Mesodermal cell (in vitro differentiated cells): ENCODE measurements at regions not wholly inside any gene's neighbourhood (a gene's known extent, or its start where the extent isn't known, plus 50 kb on each side); places are given as distances from the start of the nearest gene placed in this dataset.

Experiments
- H3K27ac ChIP-seq: 2 replicates; pipeline ENCODE4 v1.7.0; 2013; ENCODE audit warnings: mild to moderate bottlenecking, low read depth, low read length, moderate library complexity; ENCODE audit not compliant: severe bottlenecking
- H3K36me3 ChIP-seq: 2 replicates; pipeline ENCODE4 v1.7.1; 2013; ENCODE audit warnings: mild to moderate bottlenecking, low read length, moderate library complexity; ENCODE audit not compliant: control insufficient read depth, insufficient read depth
- H3K4me1 ChIP-seq: one replicate; pipeline ENCODE4 v1.7.1; 2013; ENCODE audit warnings: mild to moderate bottlenecking, low read length; ENCODE audit not compliant: insufficient read depth, control insufficient read depth, poor library complexity, severe bottlenecking
- H3K4me3 ChIP-seq: 2 replicates; pipeline ENCODE4 v1.7.0; 2013; ENCODE audit warnings: low read length, control low read depth, mild to moderate bottlenecking; ENCODE audit not compliant: insufficient read depth, poor library complexity, severe bottlenecking; ENCODE audit errors: extremely low read depth
- H3K9me3 ChIP-seq: 2 replicates; pipeline ENCODE4 v1.7.1; 2013; ENCODE audit warnings: mild to moderate bottlenecking, low read length, moderate library complexity; ENCODE audit not compliant: control insufficient read depth
- WGBS, 2 experiments: methylation state at CpG; one replicate each; pipeline ENCODE4 v1.1.5; 2013; ENCODE audit warnings: missing lambda C conversion rate in 2 of 2; ENCODE audit not compliant: insufficient coverage in 2 of 2; 5-methylcytosine and 5-hydroxymethylcytosine counted together

DNA sequence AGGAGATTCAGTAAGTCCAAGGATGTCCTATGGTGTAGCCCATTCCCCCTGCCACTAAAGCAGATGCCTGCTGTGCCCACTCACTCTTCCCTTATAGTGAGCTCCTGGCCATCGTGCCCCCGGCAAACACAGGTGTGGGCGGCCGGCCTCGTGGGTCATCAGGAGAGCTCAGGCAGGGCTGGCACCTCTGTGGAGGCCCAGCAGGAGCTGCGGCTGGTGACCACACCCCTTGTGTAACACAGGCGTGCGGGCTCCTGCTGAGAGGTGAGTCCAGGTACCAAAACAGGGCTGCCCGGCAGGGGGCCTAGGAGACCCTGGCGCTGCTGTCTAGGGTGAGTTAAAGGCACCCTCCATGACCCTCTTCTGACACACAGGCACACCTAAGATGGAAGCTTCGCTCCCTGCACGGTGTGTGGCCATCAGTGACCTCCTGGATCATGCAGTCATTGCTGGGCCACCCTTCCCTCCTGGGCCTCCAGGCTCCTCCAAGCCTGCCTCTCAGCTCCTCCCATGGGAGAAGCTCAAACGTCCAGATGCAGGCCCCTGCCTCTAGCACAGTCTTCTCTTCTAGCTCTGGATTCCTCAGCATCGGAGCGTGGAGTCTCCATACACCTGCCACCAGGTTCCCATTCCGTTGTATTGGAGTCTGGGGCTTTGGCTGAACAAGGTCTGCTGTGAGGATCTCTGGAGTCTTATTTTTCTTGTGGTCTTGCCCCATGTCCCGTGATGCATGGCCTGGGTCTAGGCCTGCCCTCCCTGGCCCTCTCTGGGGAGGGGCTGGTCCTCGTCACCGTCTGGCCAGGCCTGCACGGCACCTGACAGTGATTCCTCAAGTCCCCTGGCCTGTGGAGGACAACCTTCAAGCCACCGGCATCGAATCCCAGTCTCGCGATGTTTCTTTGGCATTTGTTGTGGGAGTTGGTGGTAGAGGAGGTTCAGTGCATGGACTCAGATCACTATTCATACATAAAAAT lies 246.9 kb downstream of the ACKR3 start:
- Histone ChIP-seq H3K27ac (no peak overlapping the region), H3K4me1 (no peaks in the 10 kb centered on the region), H3K36me3 (no peaks in the 10 kb centered on the region), H3K4me3 (no peak overlapping the region), H3K9me3 (no peaks in the 10 kb centered on the region)
- WGBS, 2 experiments: 90 to 92% methylated on average over 18 to 20 of the region's 24 CpGs

- Histone ChIP-seq H3K4me1 (no peaks in the 10 kb centered on the region), H3K4me3 (no peak overlapping the region), H3K27ac (no peak overlapping the region), H3K36me3 (no peaks in the 10 kb centered on the region), H3K9me3 (no peaks in the 10 kb centered on the region)
- 85 to 89% methylated on average over 10 to 11 of the region's 15 CpGs for WGBS, 2 experiments
These were observed 248.8 kb downstream of the ACKR3 start for GRCh38 chr2:236818281-236819045.

DNA sequence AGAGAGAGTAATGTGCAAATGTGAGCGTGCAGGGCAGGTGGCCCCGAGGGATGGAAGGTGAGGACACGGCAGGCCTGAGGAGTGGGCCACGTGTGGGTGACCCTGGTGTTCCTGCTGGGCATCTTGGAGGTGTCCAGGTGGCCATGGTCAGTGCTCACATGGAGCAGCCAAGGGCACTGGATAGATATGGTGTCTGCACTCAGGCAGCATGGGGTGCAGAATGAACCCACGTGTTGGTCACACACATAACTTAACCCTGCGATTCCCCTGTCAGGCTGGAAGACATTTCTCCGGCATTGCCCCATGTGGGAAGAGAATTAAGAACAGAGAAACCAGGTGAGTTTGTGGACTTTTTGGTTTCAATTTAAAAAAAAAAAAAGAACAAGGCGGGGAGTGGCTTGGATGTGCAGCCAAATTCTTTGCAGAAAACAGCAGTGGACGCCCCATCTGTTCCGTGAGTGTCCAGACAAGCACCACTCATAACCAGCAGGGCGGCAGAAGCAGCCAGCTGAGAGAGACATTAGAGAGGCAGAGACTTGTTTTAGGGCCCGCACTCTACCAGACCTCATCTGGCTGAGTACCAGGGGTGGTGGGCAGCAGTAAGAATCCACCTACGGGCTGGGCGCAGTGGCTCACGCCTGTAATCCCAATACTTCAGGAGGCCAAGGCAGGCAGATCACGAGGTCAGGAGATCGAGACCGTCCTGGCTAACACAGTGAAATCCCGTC lies 249.8 kb downstream of the ACKR3 start:
- no peak overlapping the region for H3K4me3 ChIP-seq
- 95 to 97% methylated on average over 17 of the region's 19 CpGs for WGBS, 2 experiments
- no peaks in the 10 kb centered on the region for H3K9me3 ChIP-seq
- H3K27ac ChIP-seq: no peak overlapping the region
- H3K4me1 ChIP-seq: no peaks in the 10 kb centered on the region
- no peaks in the 10 kb centered on the region for H3K36me3 ChIP-seq

- 88 to 98% methylated on average over 8 to 10 of the region's 10 CpGs for WGBS, 2 experiments
- Histone ChIP-seq H3K4me1 (no peaks in the 10 kb centered on the region), H3K27ac (no peak overlapping the region), H3K36me3 (no peaks in the 10 kb centered on the region), H3K9me3 (no peaks in the 10 kb centered on the region), H3K4me3 (no peak overlapping the region)
These were observed 251.2 kb downstream of the ACKR3 start for GRCh38 chr2:236820763-236821344.

- Histone ChIP-seq H3K4me1 (no peaks in the 10 kb centered on the region), H3K36me3 (no peaks in the 10 kb centered on the region), H3K9me3 (no peaks in the 10 kb centered on the region), H3K4me3 (no peak overlapping the region), H3K27ac (no peak overlapping the region)
- WGBS, 2 experiments: 90 to 91% methylated on average over 14 to 16 of the region's 16 CpGs
These were observed 253.5 kb downstream of the ACKR3 start for GRCh38 chr2:236823041-236823629.

- H3K9me3 ChIP-seq: no peaks in the 10 kb centered on the region
These were observed 254.3 kb downstream of the ACKR3 start for GRCh38 chr2:236823963-236824362.

GRCh38 chr2:236824836-236825235 lies 255.2 kb downstream of the ACKR3 start:
- 86 to 100% methylated on average over 1 to 2 of the region's 3 CpGs for WGBS, 2 experiments
- no peak overlapping the region for H3K4me3 ChIP-seq
- H3K4me1 ChIP-seq: no peaks in the 10 kb centered on the region
- H3K9me3 ChIP-seq: no peaks in the 10 kb centered on the region
- H3K36me3 ChIP-seq: no peaks in the 10 kb centered on the region
- no peak overlapping the region for H3K27ac ChIP-seq

More at GRCh38 chr2:236823963-236824362, 254.3 kb downstream of the ACKR3 start:
- WGBS, 2 experiments: 92 to 100% methylated on average over 1 to 3 of the region's 4 CpGs
- no peaks in the 10 kb centered on the region for H3K36me3 ChIP-seq
- no peak overlapping the region for H3K27ac ChIP-seq
- H3K4me1 ChIP-seq: no peaks in the 10 kb centered on the region
- no peak overlapping the region for H3K4me3 ChIP-seq

DNA sequence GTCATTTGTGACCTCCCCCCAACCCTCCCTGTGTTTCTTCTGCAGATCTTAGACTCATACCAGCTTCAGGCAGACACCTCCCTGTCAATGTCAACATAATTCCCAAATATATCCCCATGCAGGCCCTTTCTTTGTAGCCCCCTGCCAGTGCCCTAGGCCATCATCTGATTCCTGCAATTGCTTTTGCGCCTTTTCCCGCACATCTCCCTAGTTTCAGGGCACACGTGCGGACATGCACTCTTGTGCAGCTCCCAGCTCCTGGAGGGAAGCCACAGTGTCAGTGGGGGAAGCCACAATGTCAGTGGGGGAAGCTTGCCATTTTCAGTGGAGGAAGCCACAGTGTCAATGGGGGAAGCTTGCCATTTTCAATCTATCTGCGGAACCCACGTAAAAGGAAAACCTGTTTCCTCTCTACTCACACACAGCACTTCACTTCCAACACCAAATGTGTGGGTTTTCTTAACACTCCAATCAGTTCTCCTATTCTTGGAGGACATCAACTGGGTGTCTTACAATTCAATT lies 256.4 kb downstream of the ACKR3 start:
- no peaks in the 10 kb centered on the region for H3K4me1 ChIP-seq
- no peak overlapping the region for H3K27ac ChIP-seq
- no peaks in the 10 kb centered on the region for H3K9me3 ChIP-seq
- WGBS, 2 experiments: 95 to 100% methylated on average over 4 to 6 of the region's 6 CpGs
- H3K4me3 ChIP-seq: no peak overlapping the region
- no peaks in the 10 kb centered on the region for H3K36me3 ChIP-seq

GRCh38 chr2:236826606-236827156 lies 257.1 kb downstream of the ACKR3 start:
- Histone ChIP-seq H3K27ac (no peak overlapping the region), H3K9me3 (no peaks in the 10 kb centered on the region), H3K4me1 (no peaks in the 10 kb centered on the region), H3K4me3 (no peak overlapping the region), H3K36me3 (no peaks in the 10 kb centered on the region)
- WGBS, 2 experiments: 85 to 92% methylated on average over 4 to 5 of the region's 6 CpGs
